Keratinocyte (primary cell): ENCODE measurements at regions not wholly inside any gene's neighbourhood (a gene's known extent, or its start where the extent isn't known, plus 50 kb on each side); places are given as distances from the start of the nearest gene placed in this dataset.

Source experiments
- DNase-seq: peaks from one replicate; pipeline ENCODE4 v3.0.0-alpha.2; 2011; ENCODE audit warnings: low read depth, missing footprints, low spot score
- FAIRE-seq: peaks from 2 replicates; lab custom pipeline; 2011; peaks lifted over from hg19 to GRCh38; lab: Jason Lieb, UNC
- H2AFZ ChIP-seq: 2 replicates; pipeline ENCODE4 v1.6.0; 2012; ENCODE audit warnings: low read length, control low read depth, inconsistent platforms; ENCODE audit not compliant: control insufficient read depth
- H3K27ac ChIP-seq: 2 replicates; pipeline ENCODE4 v1.5.1; 2011; ENCODE audit warnings: low read length; ENCODE audit not compliant: control insufficient read depth, insufficient read depth
- H3K27me3 ChIP-seq: 3 replicates; pipeline ENCODE4 v1.6.0; 2011; ENCODE audit warnings: low read length; ENCODE audit not compliant: control insufficient read depth, insufficient read depth; ENCODE audit errors: extremely low read depth
- H3K36me3 ChIP-seq, 2 experiments: 2 replicates in 1 of 2; 3 replicates in 1 of 2; pipeline ENCODE4 v1.5.1; 2011; ENCODE audit warnings: low read length in 2 of 2, mild to moderate bottlenecking in 1 of 2; ENCODE audit not compliant: control insufficient read depth in 2 of 2, insufficient read depth in 2 of 2; ENCODE audit errors: extremely low read depth in 1 of 2
- H3K4me1 ChIP-seq: 3 replicates; pipeline ENCODE4 v1.5.1; 2011; ENCODE audit warnings: low read length; ENCODE audit not compliant: control insufficient read depth, insufficient read depth; ENCODE audit errors: extremely low read depth
- H3K4me2 ChIP-seq: 3 replicates; pipeline ENCODE4 v1.6.0; 2011; ENCODE audit warnings: low read depth, low read length; ENCODE audit not compliant: control insufficient read depth, insufficient read depth; ENCODE audit errors: extremely low read depth
- H3K4me3 ChIP-seq, 3 experiments: fragments of 200-600 bp in 1 of 3; sonication (generic) in 1 of 3; 2 replicates in 2 of 3; 3 replicates in 1 of 3; pipeline ENCODE4 v1.5.1; 2011 to 2016; ENCODE audit warnings: low read length in 3 of 3, mild to moderate bottlenecking in 3 of 3, control low read depth in 2 of 3, inconsistent platforms in 1 of 3, low read depth in 1 of 3, mixed read lengths in 1 of 3, mixed run types in 1 of 3, moderate library complexity in 1 of 3; ENCODE audit not compliant: control insufficient read depth in 2 of 3, insufficient read depth in 2 of 3; ENCODE audit errors: extremely low read depth in 1 of 3
- H3K79me2 ChIP-seq: 2 replicates; pipeline ENCODE4 v1.6.0; 2012; ENCODE audit warnings: low read length; ENCODE audit not compliant: control insufficient read depth, insufficient read depth
- H3K9ac ChIP-seq: 3 replicates; pipeline ENCODE4 v1.6.0; 2011; ENCODE audit warnings: low read length; ENCODE audit not compliant: control insufficient read depth, insufficient read depth; ENCODE audit errors: extremely low read depth
- H3K9me1 ChIP-seq: 3 replicates; pipeline ENCODE4 v1.6.0; 2011; ENCODE audit warnings: low read length; ENCODE audit not compliant: control insufficient read depth, insufficient read depth; ENCODE audit errors: extremely low read depth
- H3K9me3 ChIP-seq: 2 replicates; pipeline ENCODE4 v1.5.1; 2012; ENCODE audit warnings: low read depth, low read length; ENCODE audit not compliant: control insufficient read depth
- H4K20me1 ChIP-seq: 3 replicates; pipeline ENCODE4 v1.6.0; 2011; ENCODE audit warnings: low read length; ENCODE audit not compliant: control insufficient read depth, insufficient read depth; ENCODE audit errors: extremely low read depth
- CTCF ChIP-seq, 3 experiments: IDR thresholded peaks in 1 of 3; conservative IDR thresholded peaks in 1 of 3; optimal IDR thresholded peaks in 1 of 3; 2 replicates in 2 of 3; 3 replicates in 1 of 3; pipeline versions ENCODE3 to v1.5.1; 2011; ENCODE audit warnings: low read length in 3 of 3, mild to moderate bottlenecking in 3 of 3, moderate library complexity in 2 of 3, control low read depth in 1 of 3, inconsistent platforms in 1 of 3; ENCODE audit not compliant: insufficient read depth in 2 of 3; ENCODE audit errors: extremely low read depth in 1 of 3
- EZH2 ChIP-seq: IDR thresholded peaks from one replicate; pipeline ENCODE4 v1.6.1; 2012; ENCODE audit warnings: inconsistent platforms, mild to moderate bottlenecking, low read length, moderate library complexity
- dilution Hi-C: fragments of 300-500 bp; cut with MboI; formaldehyde crosslinking; loops from one replicate; pipeline ENCODE4 v1.7.0; 2020; ENCODE audit warnings: low sequenced_read_pairs; ENCODE audit not compliant: extremely low pct_ligation_motif_present

DNA sequence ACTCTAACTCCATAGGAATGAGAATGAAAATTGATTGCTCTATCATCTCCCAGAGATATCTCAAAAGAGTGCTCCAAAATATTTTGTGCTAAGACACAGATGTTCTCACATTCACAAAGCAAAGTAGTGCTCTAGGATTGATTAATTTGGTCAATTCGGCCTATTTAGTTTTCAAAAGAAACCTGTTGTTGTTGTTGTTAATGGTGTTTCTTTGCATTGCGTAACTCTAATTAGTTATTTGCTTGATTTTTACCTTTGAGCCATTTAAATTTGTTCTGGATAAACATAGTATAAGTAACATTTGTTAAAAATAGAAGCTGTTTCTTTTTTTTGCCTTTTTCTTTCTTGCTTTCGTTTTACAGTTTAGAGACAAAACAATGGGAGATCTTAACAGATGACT lies 382.5 kb downstream of the CAAP1 start:
- no peak for FAIRE-seq
- H3K27me3 ChIP-seq, result no peaks in the 10 kb centered on the region
- H2AFZ ChIP-seq, result no peak overlapping the region
- no peaks in the 10 kb centered on the region for H3K4me1 ChIP-seq
- no peak for TF ChIP-seq EZH2
- no peak for TF ChIP-seq CTCF (optimal IDR thresholded peaks at IDR 0.05 in 1 of 3, IDR thresholded peaks at IDR 0.05 in 1 of 3, conservative IDR thresholded peaks at IDR 0.05 in 1 of 3; ENCODE audit: extremely low read depth in 1 of 3, insufficient read depth in 2 of 3, low read length in 3 of 3)
- no peaks in the 10 kb centered on the region for H3K36me3 ChIP-seq
- DNase-seq, result no peak
- H3K4me3 ChIP-seq, result no peak overlapping the region
- dilution Hi-C loops, result no loop called here
- H3K9ac ChIP-seq, result no peak overlapping the region
- no peaks in the 10 kb centered on the region for H4K20me1 ChIP-seq
- H3K9me1 ChIP-seq, result no peaks in the 10 kb centered on the region
- no peak overlapping the region for H3K4me2 ChIP-seq
- no peaks in the 10 kb centered on the region for H3K9me3 ChIP-seq
- H3K27ac ChIP-seq, result no peak overlapping the region
- no peaks in the 10 kb centered on the region for H3K79me2 ChIP-seq

- H3K9me1 ChIP-seq, result no peaks in the 10 kb centered on the region
- DNase-seq (no peak), FAIRE-seq (no peak)
- H3K4me1 ChIP-seq, result no peaks in the 10 kb centered on the region
- H3K79me2 ChIP-seq, result no peaks in the 10 kb centered on the region
- no peak overlapping the region for H3K4me2 ChIP-seq
- no peak overlapping the region for H3K4me3 ChIP-seq
- no peaks in the 10 kb centered on the region for H3K9me3 ChIP-seq
- no peak overlapping the region for H2AFZ ChIP-seq
- no peak overlapping the region for H3K9ac ChIP-seq
- no peak overlapping the region for H3K27ac ChIP-seq
- H3K36me3 ChIP-seq, result no peaks in the 10 kb centered on the region
- no peaks in the 10 kb centered on the region for H4K20me1 ChIP-seq
- dilution Hi-C loops, result no loop called here
- TF ChIP-seq CTCF (optimal IDR thresholded peaks at IDR 0.05 in 1 of 3, IDR thresholded peaks at IDR 0.05 in 1 of 3, conservative IDR thresholded peaks at IDR 0.05 in 1 of 3; ENCODE audit: extremely low read depth in 1 of 3, insufficient read depth in 2 of 3, low read length in 3 of 3), result no peak
- no peak for TF ChIP-seq EZH2
- no peaks in the 10 kb centered on the region for H3K27me3 ChIP-seq
Measured at GRCh38 chr9:26508897-26509296, 383.7 kb downstream of the CAAP1 start.
